K562 (cell line): ENCODE measurements at regions not wholly inside any gene's neighbourhood (a gene's known extent, or its start where the extent isn't known, plus 50 kb on each side); places are given as distances from the start of the nearest gene placed in this dataset.

Source experiments
- ATAC-seq: fragments of 200-7000 bp; cut with Tn5 transposase; 3 replicates; pipeline ENCODE4 v1.9.1; 2020; ENCODE audit warnings: moderate library complexity
- BruUV-seq: library from RNA; stranded (reverse); fragments of 400-500 nt; replicated peaks from 2 replicates; lab custom pipeline; 2021; lab: Mats Ljungman, UMichigan
- CTCF ChIA-PET: fragments of 300-600 bp; formaldehyde crosslinking; extraction: SDS; loops from one replicate; lab custom pipeline; 2021; ENCODE audit warnings: low intra/inter-chr PET ratio; lab: Yijun Ruan, JAX
- POLR2A ChIA-PET: fragments of 300-600, 350-650 bp; sonication (Branson Sonifier 250); formaldehyde crosslinking; extraction: SDS; loops from one replicate; lab custom pipeline; 2021; ENCODE audit warnings: antibody characterized with exemption, inconsistent platforms; lab: Yijun Ruan, JAX
- DNase-seq, 4 experiments: peaks; one replicate each; pipeline versions ENCODE4 v3.0.0 to v3.0.0-alpha.2; 2011 to 2018; ENCODE audit warnings: low spot score in 3 of 4, mixed read lengths in 3 of 4; ENCODE audit errors: extremely low read depth in 1 of 4
- FAIRE-seq: peaks from 2 replicates; lab custom pipeline; 2011; peaks lifted over from hg19 to GRCh38; lab: Jason Lieb, UNC
- H2AFZ ChIP-seq: 2 replicates; pipeline ENCODE4 v1.6.0; 2011; ENCODE audit warnings: low read depth, low read length, control low read depth, inconsistent platforms
- H3K27ac ChIP-seq: fragments of 200-600 bp; 3 replicates; pipeline ENCODE4 v1.8.0; 2011; ENCODE audit warnings: low read depth, mild to moderate bottlenecking, control low read depth, inconsistent platforms, low read length, moderate library complexity, mixed read lengths; ENCODE audit errors: extremely low read depth
- H3K27me3 ChIP-seq, 2 experiments: fragments of 300-600 bp in 1 of 2; 2 replicates in 1 of 2; 3 replicates in 1 of 2; pipeline versions ENCODE4 v1.6.0 to v1.8.0; 2011; ENCODE audit warnings: inconsistent platforms in 2 of 2, low read length in 2 of 2, mild to moderate bottlenecking in 1 of 2, mixed read lengths in 1 of 2, moderate library complexity in 1 of 2; ENCODE audit not compliant: control insufficient read depth in 2 of 2, insufficient read depth in 2 of 2
- H3K36me3 ChIP-seq: fragments of 300-600 bp; 3 replicates; pipeline ENCODE4 v1.8.0; 2011; ENCODE audit warnings: mild to moderate bottlenecking, low read length, inconsistent platforms; ENCODE audit not compliant: control insufficient read depth, insufficient read depth
- H3K4me1 ChIP-seq, 2 experiments: fragments of 200-600 bp in 1 of 2; replicated peaks in 1 of 2; 2 replicates in 1 of 2; 3 replicates in 1 of 2; pipeline versions ENCODE4 v1.5.1 to v1.8.0; 2011; ENCODE audit warnings: inconsistent platforms in 2 of 2, low read length in 2 of 2, mild to moderate bottlenecking in 1 of 2, mixed read lengths in 1 of 2, moderate library complexity in 1 of 2; ENCODE audit not compliant: control insufficient read depth in 2 of 2, insufficient read depth in 2 of 2
- H3K4me2 ChIP-seq: 2 replicates; pipeline ENCODE4 v1.6.1; 2011; ENCODE audit warnings: low read length, control low read depth, inconsistent platforms, mixed read lengths; ENCODE audit not compliant: insufficient read depth
- H3K4me3 ChIP-seq: fragments of 200-600 bp; sonication (generic), shearing (Covaris generic); 2 replicates; pipeline ENCODE4 v1.5.1; 2016; ENCODE audit warnings: control low read depth, inconsistent platforms
- H3K79me2 ChIP-seq: fragments of 200-600 bp; 3 replicates; pipeline ENCODE4 v1.8.0; 2011; ENCODE audit warnings: low read length, inconsistent platforms; ENCODE audit not compliant: control insufficient read depth, insufficient read depth
- H3K9ac ChIP-seq, 2 experiments: 2 replicates each; pipeline versions ENCODE4 v1.6.0 to v1.6.1; 2011; ENCODE audit warnings: low read depth in 2 of 2, low read length in 2 of 2, control low read depth in 1 of 2, inconsistent platforms in 1 of 2, mild to moderate bottlenecking in 1 of 2, mixed read lengths in 1 of 2; ENCODE audit not compliant: insufficient read depth in 1 of 2
- H3K9me1 ChIP-seq: one replicate; pipeline ENCODE4 v1.6.0; 2011; ENCODE audit warnings: inconsistent platforms, mild to moderate bottlenecking, low read length, moderate library complexity; ENCODE audit not compliant: control insufficient read depth, insufficient read depth
- H3K9me3 ChIP-seq: replicated peaks from 2 replicates; pipeline ENCODE4 v1.5.1; 2011; ENCODE audit warnings: low read depth, low read length, inconsistent platforms; ENCODE audit not compliant: control insufficient read depth, insufficient read depth
- H4K20me1 ChIP-seq: replicated peaks from 2 replicates; pipeline ENCODE4 v1.6.1; 2011; ENCODE audit warnings: low read length, inconsistent platforms, mixed read lengths; ENCODE audit not compliant: control insufficient read depth, insufficient read depth
- ARID3A ChIP-seq: IDR thresholded peaks from 2 replicates; pipeline ENCODE4 v1.6.1; 2012; ENCODE audit warnings: low read depth, low read length, improper control_type of control experiment, borderline replicate concordance
- BCLAF1 ChIP-seq, 2 experiments: fragments of 450-650 bp in 1 of 2; IDR thresholded peaks; 2 replicates each; pipeline ENCODE4 v1.6.1; 2011 to 2017; ENCODE audit warnings: low read depth in 2 of 2, antibody characterized with exemption in 1 of 2, borderline replicate concordance in 1 of 2, low read length in 1 of 2, mild to moderate bottlenecking in 1 of 2, mixed read lengths in 1 of 2; ENCODE audit not compliant: control insufficient read depth in 1 of 2
- CBX8 ChIP-seq: fragments of 200-600 bp; sonication (generic); IDR thresholded peaks from 2 replicates; pipeline ENCODE4 v1.6.1; 2012; ENCODE audit warnings: borderline replicate concordance, mixed run types, low read depth, mild to moderate bottlenecking, moderate library complexity, mixed read lengths, low read length, control low read depth, inconsistent platforms; ENCODE audit not compliant: poor library complexity, severe bottlenecking; ENCODE audit errors: extremely low read depth
- DNMT1 ChIP-seq: fragments of 450-650 bp; IDR thresholded peaks from 2 replicates; pipeline ENCODE4 v1.6.1; 2016; ENCODE audit warnings: antibody characterized with exemption, mild to moderate bottlenecking
- GABPB1 ChIP-seq: sonication (generic); formaldehyde crosslinking; IDR thresholded peaks from 2 replicates; pipeline ENCODE4 v1.8.0; 2022; ENCODE audit warnings: mild to moderate bottlenecking, missing genetic modification reagents
- GTF2E2 ChIP-seq: fragments of 200-800 bp; sonication (Bioruptor generic); IDR thresholded peaks from 2 replicates; pipeline ENCODE4 v1.6.1; 2016; ENCODE audit warnings: missing genetic modification characterization, missing compliant biosample characterization
- MCM5 ChIP-seq: fragments of 450-650 bp; IDR thresholded peaks from 2 replicates; pipeline ENCODE4 v1.6.1; 2016; ENCODE audit warnings: low read depth
- SIX5 ChIP-seq, 2 experiments: IDR thresholded peaks; 2 replicates each; pipeline ENCODE4 v1.6.1; 2011; ENCODE audit warnings: low read length in 2 of 2, borderline replicate concordance in 1 of 2, low read depth in 1 of 2, mild to moderate bottlenecking in 1 of 2, moderate library complexity in 1 of 2; ENCODE audit not compliant: insufficient read depth in 1 of 2
- THAP12 ChIP-seq: fragments of 250-450 bp; sonication (Bioruptor Pico); IDR thresholded peaks from 2 replicates; pipeline ENCODE4 v1.9.0; 2021; ENCODE audit warnings: mild to moderate bottlenecking, inconsistent platforms
- USF2 ChIP-seq: sonication (generic); formaldehyde crosslinking; IDR thresholded peaks from 2 replicates; pipeline ENCODE4 v1.5.0; 2020; ENCODE audit warnings: missing genetic modification reagents
- VEZF1 ChIP-seq: fragments of 200-800 bp; sonication (Bioruptor generic); IDR thresholded peaks from 2 replicates; pipeline ENCODE4 v1.6.1; 2017; ENCODE audit warnings: missing genetic modification characterization, missing compliant biosample characterization
- ZNF316 ChIP-seq: fragments of 450-650 bp; IDR thresholded peaks from 2 replicates; pipeline ENCODE4 v1.6.1; 2016
- ZNF696 ChIP-seq: fragments of 250-450 bp; sonication (Bioruptor Pico); conservative IDR thresholded peaks from 2 replicates; pipeline ENCODE4 v1.4.0; 2020; ENCODE audit warnings: mild to moderate bottlenecking, moderate library complexity
- WGBS: fragments of 100-300 bp; shearing (Covaris generic); methylation state at CpG from one replicate; pipeline ENCODE4 v1.1.6; 2016; ENCODE audit warnings: low coverage, mixed read lengths; ENCODE audit not compliant: insufficient coverage; ENCODE audit errors: missing lambda C conversion rate; 5-methylcytosine and 5-hydroxymethylcytosine counted together
- in situ Hi-C: fragments of 300-500 bp; cut with MboI; formaldehyde crosslinking; loops from 4 replicates; pipeline ENCODE4 v1.15.0; 2018; ENCODE audit warnings: inconsistent platforms, mixed read lengths
- intact Hi-C: fragments of 100-400 bp; cut with micrococcal nuclease; formaldehyde crosslinking; loops from 2 replicates; pipeline ENCODE4 v1.14.2; 2022

GRCh38 chr1:177857285-177857684 is 112.6 kb downstream of the SEC16B start:
- in situ Hi-C loops (no loop called here), intact Hi-C loops (no loop called here)
- H3K4me1 ChIP-seq = no peaks in the 10 kb centered on the region
- CTCF ChIA-PET = no interaction called here
- H3K9me1 ChIP-seq = no peaks in the 10 kb centered on the region
- BruUV-seq = no TSS peak
- H3K4me3 ChIP-seq = no peak overlapping the region
- H2AFZ ChIP-seq = no peak overlapping the region
- no peak for ATAC-seq
- no peak overlapping the region for H3K27ac ChIP-seq
- no peaks in the 10 kb centered on the region for H3K27me3 ChIP-seq
- no peaks in the 10 kb centered on the region for H3K36me3 ChIP-seq
- FAIRE-seq = no peak
- H3K9me3 ChIP-seq = no peaks in the 10 kb centered on the region; the same call in 1 of the 2 replicates
- no peaks in the 10 kb centered on the region for H3K79me2 ChIP-seq
- no peak overlapping the region for H3K9ac ChIP-seq
- WGBS = 0% methylated on average over 5 of the region's 5 CpGs
- H3K4me2 ChIP-seq = no peak overlapping the region
- no peak for DNase-seq
- no peaks in the 10 kb centered on the region for H4K20me1 ChIP-seq
- POLR2A ChIA-PET = no interaction called here
- TF ChIP-seq SIX5 (IDR thresholded peaks at IDR 0.05; ENCODE audit: borderline replicate concordance in 1 of 2, insufficient read depth in 1 of 2, low read depth in 1 of 2, low read length in 2 of 2) (no peak), GABPB1 (CRISPR knock-in tag) (no peak), CBX8 (no peak), BCLAF1 (IDR thresholded peaks at IDR 0.05; ENCODE audit: borderline replicate concordance in 1 of 2, control insufficient read depth in 1 of 2, low read depth in 2 of 2, low read length in 1 of 2) (no peak), DNMT1 (no peak), THAP12 (CRISPR knock-in tag) (no peak), USF2 (CRISPR knock-in tag) (no peak), ZNF316 (no peak), MCM5 (no peak), VEZF1 (no peak), ZNF696 (CRISPR knock-in tag) (no peak), ARID3A (no peak), GTF2E2 (tag) (no peak)
